ENCODE measurements at regions not wholly inside any gene's neighbourhood (a gene's known extent, or its start where the extent isn't known, plus 50 kb on each side); places are given as distances from the start of the nearest gene placed in this dataset.

- no peak overlapping the region for H3K27ac ChIP-seq
- no peak for TF ChIP-seq CTCF (conservative IDR thresholded peaks at IDR 0.05)
- no peak for TF ChIP-seq ZFX (IDR thresholded peaks at IDR 0.05)
Observed at GRCh38 chr21:17050156-17050555, 462.7 kb upstream of the CXADR start.

- TF ChIP-seq CTCF (conservative IDR thresholded peaks at IDR 0.05) (no peak), ZFX (IDR thresholded peaks at IDR 0.05) (no peak)
Observed at GRCh38 chr21:17050646-17051045, 462.2 kb upstream of the CXADR start.

GRCh38 chr21:17051054-17051453 lies 461.8 kb upstream of the CXADR start:
- H3K27ac ChIP-seq: no peak overlapping the region
- TF ChIP-seq ZFX (IDR thresholded peaks at IDR 0.05) (no peak), CTCF (conservative IDR thresholded peaks at IDR 0.05) (no peak)

More at GRCh38 chr21:17050646-17051045, 462.2 kb upstream of the CXADR start:
- no peak overlapping the region for H3K27ac ChIP-seq

GRCh38 chr21:17053321-17053720 lies 459.5 kb upstream of the CXADR start:
- TF ChIP-seq CTCF (conservative IDR thresholded peaks at IDR 0.05) (no peak), ZFX (IDR thresholded peaks at IDR 0.05) (no peak)
- no peak overlapping the region for H3K27ac ChIP-seq

GRCh38 chr21:17059936-17060335 lies 452.9 kb upstream of the CXADR start:
- TF ChIP-seq ZFX (IDR thresholded peaks at IDR 0.05) (no peak), CTCF (conservative IDR thresholded peaks at IDR 0.05) (no peak)
- no peak overlapping the region for H3K27ac ChIP-seq

GRCh38 chr21:17066006-17066405 lies 446.8 kb upstream of the CXADR start:
- TF ChIP-seq CTCF (conservative IDR thresholded peaks at IDR 0.05) (no peak), ZFX (IDR thresholded peaks at IDR 0.05) (no peak)
- H3K27ac ChIP-seq: no peak overlapping the region

- H3K27ac ChIP-seq: no peak overlapping the region
Observed at GRCh38 chr21:17071093-17071492, 441.8 kb upstream of the CXADR start.

More at GRCh38 chr21:17071093-17071492, 441.8 kb upstream of the CXADR start:
- no peak for TF ChIP-seq CTCF (conservative IDR thresholded peaks at IDR 0.05)

Data from C4-2B (cell line).